NCI-H2227 (cell line): ENCODE measurements at regions not wholly inside any gene's neighbourhood (a gene's known extent, or its start where the extent isn't known, plus 50 kb on each side); places are given as distances from the start of the nearest gene placed in this dataset.

Experiments used
- DNase-seq: peaks from one replicate; lab custom pipeline; 2025; ENCODE audit not compliant: unreplicated experiment; lab: John Stamatoyannopoulos, UW

GRCh38 chr2:15718944-15719323 is 127.3 kb downstream of the DDX1 start:
- DNase-seq: no peak

- DNase-seq: no peak
Measured at GRCh38 chr2:15719566-15720313, 128.1 kb downstream of the DDX1 start.

GRCh38 chr2:15720561-15721307 is 129.1 kb downstream of the DDX1 start:
- no peak for DNase-seq

GRCh38 chr2:15721411-15722067 is 129.9 kb downstream of the DDX1 start:
- DNase-seq: no peak

- DNase-seq: no peak
Measured at GRCh38 chr2:15722980-15723379, 131.3 kb downstream of the DDX1 start.

GRCh38 chr2:15724235-15724634 is 132.6 kb downstream of the DDX1 start:
- DNase-seq: no peak

- no peak for DNase-seq
Measured at GRCh38 chr2:15725101-15725781, 133.6 kb downstream of the DDX1 start.

GRCh38 chr2:15725782-15726112 is 134.1 kb downstream of the DDX1 start:
- DNase-seq: no peak

GRCh38 chr2:15726321-15727057 is 134.8 kb downstream of the DDX1 start:
- no peak for DNase-seq

GRCh38 chr2:15727396-15728244 is 136.0 kb downstream of the DDX1 start:
- DNase-seq: no peak

GRCh38 chr2:15728245-15728938 is 136.7 kb downstream of the DDX1 start:
- no peak for DNase-seq

GRCh38 chr2:15729001-15729400 is 137.3 kb downstream of the DDX1 start:
- DNase-seq: no peak

GRCh38 chr2:15729709-15730544 is 138.3 kb downstream of the DDX1 start:
- peak; percentile 89 for DNase-seq

GRCh38 chr2:15730545-15731212 is 139.0 kb downstream of the DDX1 start:
- DNase-seq: no peak

- no peak for DNase-seq
Measured at GRCh38 chr2:15731213-15731888, 139.7 kb downstream of the DDX1 start.

GRCh38 chr2:15731889-15732271 is 140.2 kb downstream of the DDX1 start:
- DNase-seq: no peak

- no peak for DNase-seq
Measured at GRCh38 chr2:15732341-15733077, 140.8 kb downstream of the DDX1 start.
